Activated CD4-positive, alpha-beta memory T cell treated with anti-CD3 and anti-CD28 coated beads for 36 hours (primary cell): ENCODE measurements at regions not wholly inside any gene's neighbourhood (a gene's known extent, or its start where the extent isn't known, plus 50 kb on each side); places are given as distances from the start of the nearest gene placed in this dataset.

Experiments used
- CTCF ChIA-PET: fragments of 350-600 bp; sonication (Branson Sonifier 250); formaldehyde crosslinking; loops from one replicate; lab custom pipeline; 2021; ENCODE audit warnings: antibody characterized with exemption, inconsistent platforms; lab: Charles Lee
- POLR2A ChIA-PET: fragments of 350-600 bp; sonication (Branson Sonifier 250); formaldehyde crosslinking; loops from one replicate; lab custom pipeline; 2021; ENCODE audit warnings: antibody characterized with exemption; lab: Charles Lee
- DNase-seq: peaks from one replicate; pipeline ENCODE4 v3.0.0-alpha.2; 2020
- H3K27ac Mint-ChIP-seq: one replicate; pipeline ENCODE4 v1.8.0; 2021; ENCODE audit warnings: mixed read lengths
- H3K27me3 Mint-ChIP-seq: one replicate; pipeline ENCODE4 v1.8.0; 2021; ENCODE audit warnings: mixed read lengths
- H3K36me3 Mint-ChIP-seq: one replicate; pipeline ENCODE4 v1.8.0; 2021; ENCODE audit warnings: mixed read lengths
- H3K4me1 Mint-ChIP-seq: one replicate; pipeline ENCODE4 v1.8.0; 2021; ENCODE audit warnings: low read depth, mixed read lengths
- H3K4me3 Mint-ChIP-seq: one replicate; pipeline ENCODE4 v1.8.0; 2021; ENCODE audit warnings: mild to moderate bottlenecking, mixed read lengths
- H3K9me3 Mint-ChIP-seq: one replicate; pipeline ENCODE4 v1.8.0; 2021; ENCODE audit warnings: mixed read lengths
- intact Hi-C: fragments of 100-400 bp; cut with micrococcal nuclease; formaldehyde crosslinking; loops from one replicate; pipeline ENCODE4 v1.15.1; 2023

DNA sequence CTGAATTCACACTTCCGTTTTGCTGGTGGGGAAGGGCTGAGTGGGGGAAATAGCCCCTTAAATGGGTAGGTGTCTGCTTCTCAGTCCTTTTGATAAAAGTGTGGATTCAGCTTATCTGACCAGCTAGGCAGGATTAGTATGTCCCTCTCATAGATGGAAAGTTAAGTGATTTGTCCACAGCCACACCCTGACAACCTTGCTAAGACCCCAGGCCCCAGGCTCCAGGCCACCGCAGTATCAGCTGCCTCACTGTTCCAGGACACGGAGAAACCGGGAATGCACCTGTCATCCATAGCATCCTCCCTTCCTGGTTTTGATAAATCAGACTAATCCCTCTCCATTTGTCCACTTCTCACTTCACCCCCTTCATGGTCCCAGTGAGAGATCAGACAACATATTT is 197.7 kb downstream of the USP12 start:
- Mint-ChIP-seq H3K4me3 (no peak overlapping the region), H3K36me3 (no peaks in the 10 kb centered on the region), H3K4me1 (peaks cover 5% of the 10 kb centered on the region), H3K27me3 (peaks cover 2% of the 10 kb centered on the region), H3K9me3 (peaks cover 1% of the 10 kb centered on the region), H3K27ac (no peak overlapping the region)
- intact Hi-C loops: no loop called here
- CTCF ChIA-PET: interaction anchor here (0.6 to 1.4 kb wide), 2 partner anchors 388 to 1019 kb away, joined by 3 read pairs; no protein-coding TSS in a partner anchor
- no peak for DNase-seq
- POLR2A ChIA-PET: no interaction called here

DNA sequence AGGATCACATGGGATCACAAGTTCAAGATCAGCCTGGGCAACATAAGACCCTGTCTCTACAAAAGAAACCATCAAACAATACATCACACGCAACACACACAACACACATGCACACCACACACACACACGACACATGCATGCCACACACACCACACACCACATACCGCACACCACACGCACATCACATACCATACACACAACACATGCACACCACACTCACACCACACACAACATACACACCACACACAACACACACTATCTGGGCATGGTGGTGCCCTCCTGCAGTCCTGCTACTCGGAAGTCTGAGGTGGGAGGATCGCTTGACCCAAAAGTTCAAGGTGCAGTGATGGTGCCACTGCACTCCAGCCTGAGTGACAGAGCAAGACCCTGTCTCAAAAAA is 198.3 kb downstream of the USP12 start:
- peaks cover 5% of the 10 kb centered on the region for H3K4me1 Mint-ChIP-seq
- no peak for DNase-seq
- no peak overlapping the region for H3K4me3 Mint-ChIP-seq
- H3K27ac Mint-ChIP-seq: no peak overlapping the region
- CTCF ChIA-PET: interaction anchor here (2.1 to 2.6 kb wide), 2 partner anchors 11 to 379 kb away, joined by 10 to 17 read pairs; no protein-coding TSS in a partner anchor
- H3K27me3 Mint-ChIP-seq: no peaks in the 10 kb centered on the region
- peaks cover 1% of the 10 kb centered on the region for H3K9me3 Mint-ChIP-seq
- H3K36me3 Mint-ChIP-seq: no peaks in the 10 kb centered on the region
- intact Hi-C loops: no loop called here
- POLR2A ChIA-PET: no interaction called here

DNA sequence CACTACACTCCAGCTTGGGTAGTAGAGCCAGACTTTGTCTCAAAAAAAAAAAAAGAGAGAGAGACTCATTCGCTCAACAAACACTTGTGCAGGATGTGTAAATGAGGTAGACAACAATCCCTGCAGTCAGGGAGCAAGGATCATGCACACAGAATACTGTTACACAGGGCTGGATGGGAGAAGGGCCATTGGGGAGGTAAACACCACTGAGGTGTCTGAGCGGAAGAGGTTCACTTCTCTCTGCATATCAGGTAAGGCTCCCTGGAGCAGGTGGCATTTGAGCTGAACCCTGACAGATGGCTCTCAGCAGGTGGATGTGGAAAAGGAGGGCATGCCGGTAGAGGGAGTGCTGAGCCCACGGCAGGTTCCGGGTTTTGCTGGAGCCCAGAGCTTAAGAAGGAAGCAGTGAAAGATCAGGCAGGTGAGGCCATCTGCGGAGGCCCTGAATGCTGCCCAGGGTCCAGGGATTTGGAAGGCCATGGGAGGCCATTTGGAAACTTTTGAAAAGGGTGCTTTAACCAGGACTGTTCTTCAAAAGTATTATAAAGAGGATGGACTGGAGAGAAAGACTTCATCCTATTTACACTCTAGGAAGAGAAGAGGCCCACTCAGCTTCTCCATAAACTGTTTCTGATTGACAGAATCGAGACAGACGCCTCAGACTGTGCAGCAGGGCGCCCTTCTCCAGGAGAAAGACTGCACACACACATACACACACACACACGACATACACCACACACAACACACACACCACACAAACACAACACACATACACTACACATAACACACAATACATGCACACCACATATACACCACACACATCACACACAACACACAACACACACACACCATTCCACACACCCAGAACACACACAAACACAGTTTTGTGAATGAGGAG is 199.4 kb downstream of the USP12 start:
- Mint-ChIP-seq H3K9me3 (peaks cover 1% of the 10 kb centered on the region), H3K4me3 (no peak overlapping the region), H3K27me3 (no peaks in the 10 kb centered on the region), H3K36me3 (no peaks in the 10 kb centered on the region), H3K27ac (no peak overlapping the region), H3K4me1 (peaks cover 5% of the 10 kb centered on the region)
- POLR2A ChIA-PET: no interaction called here
- peak; percentile 59 for DNase-seq
- CTCF ChIA-PET: interaction anchor here (0.6 to 2.6 kb wide), 7 partner anchors 9 to 968 kb away, joined by 3 to 17 read pairs (median 6); no protein-coding TSS in a partner anchor
- intact Hi-C loops: no loop called here

DNA sequence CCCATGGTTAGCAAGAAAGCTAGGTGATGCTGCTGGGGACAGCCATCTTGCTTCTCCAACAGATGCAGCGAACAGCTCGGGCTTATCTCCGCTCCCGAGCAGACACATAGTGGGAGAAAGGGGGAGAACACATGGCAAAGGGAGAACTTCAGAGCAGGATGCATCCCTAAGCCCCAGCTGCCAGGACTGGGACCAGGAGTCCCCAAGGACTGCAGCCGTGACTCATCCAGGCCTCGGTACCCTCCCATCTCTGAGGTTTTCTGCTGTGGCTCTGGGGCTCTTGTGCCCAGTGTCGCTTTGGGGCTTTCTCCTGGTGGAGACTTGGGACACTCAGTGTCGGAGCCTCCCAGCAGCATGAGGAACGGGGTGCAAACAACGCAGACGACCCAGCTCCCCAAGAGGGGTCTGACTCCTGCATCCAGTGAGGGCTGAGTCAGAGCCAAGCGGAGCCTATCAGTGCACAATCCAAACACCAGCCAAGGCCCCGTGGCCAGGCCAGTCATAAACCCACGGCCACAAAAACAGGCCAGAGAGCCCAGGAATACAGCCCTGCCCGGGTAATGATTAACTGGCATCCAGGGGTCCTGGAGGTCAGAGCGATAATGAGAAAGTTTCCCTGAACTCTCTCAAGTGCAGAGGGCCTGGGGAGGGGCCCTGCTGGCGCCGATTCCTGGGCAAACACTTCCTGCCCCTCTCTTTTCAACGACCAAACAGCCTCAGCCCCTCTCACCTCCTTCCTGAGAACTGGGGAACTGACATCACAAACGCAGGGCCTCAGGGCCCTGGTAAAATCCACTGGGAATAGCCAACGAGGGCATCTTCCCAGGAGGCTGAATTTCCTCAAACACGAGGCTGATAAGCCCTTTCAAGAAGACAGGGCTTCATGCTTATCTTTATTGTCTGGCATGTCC is 202.9 kb downstream of the USP12 start:
- Mint-ChIP-seq H3K9me3 (peaks cover 1% of the 10 kb centered on the region), H3K27me3 (no peaks in the 10 kb centered on the region), H3K36me3 (no peaks in the 10 kb centered on the region), H3K27ac (no peak overlapping the region), H3K4me3 (no peak overlapping the region), H3K4me1 (peaks cover 5% of the 10 kb centered on the region)
- ChIA-PET CTCF (no interaction called here), POLR2A (no interaction called here)
- intact Hi-C loops: no loop called here
- no peak for DNase-seq

DNA sequence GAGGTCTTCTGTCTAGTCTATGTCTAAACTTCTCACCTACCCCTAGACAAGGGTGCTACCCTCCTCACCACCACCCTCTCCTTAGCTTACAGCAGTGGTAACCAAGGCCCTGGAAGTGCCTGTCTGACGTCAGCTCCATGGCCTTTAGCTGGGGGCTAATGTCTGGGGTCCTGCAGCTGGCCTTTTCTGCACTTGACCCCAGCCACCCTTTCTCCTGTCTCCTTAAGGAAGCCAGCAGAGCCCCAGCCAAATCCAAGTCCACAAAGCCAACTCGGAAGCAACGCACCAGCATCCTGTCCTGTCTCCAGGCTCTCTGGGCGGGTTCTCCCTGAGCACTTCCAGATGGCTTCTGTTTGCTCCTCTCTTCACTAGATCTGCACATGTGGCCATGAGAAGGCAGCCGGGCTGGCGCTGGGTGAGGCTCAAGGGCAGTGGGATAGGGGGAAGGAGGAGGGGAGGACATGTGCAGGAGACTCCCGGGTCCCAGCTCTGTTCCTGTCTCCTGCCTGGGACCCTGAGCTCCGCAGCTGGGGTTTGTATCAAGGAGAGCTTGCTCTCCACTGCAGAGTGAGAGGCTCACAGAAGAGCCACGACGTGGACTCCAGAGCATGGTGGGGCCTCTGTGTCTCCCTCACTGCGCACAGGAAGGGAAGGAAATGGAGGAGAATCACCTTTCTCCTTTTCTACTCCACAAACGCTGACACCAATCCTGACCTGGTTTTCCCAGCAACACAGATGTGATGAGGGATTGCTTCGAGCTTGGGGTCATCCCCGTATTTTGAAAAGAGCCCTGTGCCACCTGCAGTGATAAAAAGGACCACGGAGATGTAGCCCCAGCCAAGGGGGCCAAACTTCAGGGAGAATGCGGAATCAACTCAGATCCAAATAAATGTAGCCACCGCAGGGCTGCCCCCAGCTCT is 204.2 kb downstream of the USP12 start:
- Mint-ChIP-seq H3K9me3 (no peaks in the 10 kb centered on the region), H3K36me3 (no peaks in the 10 kb centered on the region), H3K4me1 (peaks cover 4% of the 10 kb centered on the region), H3K27me3 (no peaks in the 10 kb centered on the region), H3K27ac (no peak overlapping the region), H3K4me3 (no peak overlapping the region)
- ChIA-PET POLR2A (no interaction called here), CTCF (interaction anchor here (1.4 kb wide), 1 partner anchor 18 kb away, joined by 3 read pairs; no protein-coding TSS in a partner anchor)
- intact Hi-C loops: no loop called here
- no peak for DNase-seq

DNA sequence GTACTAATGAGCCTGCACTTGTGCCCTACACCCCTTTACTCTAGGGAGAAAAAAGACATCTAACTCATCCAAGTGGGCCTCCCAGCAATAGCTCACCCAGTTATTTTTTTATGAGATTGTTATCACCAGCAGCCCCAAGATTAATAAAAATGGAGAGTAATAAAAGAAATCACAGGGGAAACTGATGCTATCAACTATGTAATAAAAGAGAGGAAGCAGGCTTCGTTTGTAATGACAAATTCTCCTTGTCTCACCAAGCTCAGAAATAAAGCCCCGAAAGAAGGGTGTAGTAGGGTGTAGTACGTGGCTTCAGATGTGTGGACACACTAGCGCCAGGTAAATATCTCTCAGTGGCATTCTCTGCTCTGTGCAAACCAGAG is 204.9 kb downstream of the USP12 start:
- no peaks in the 10 kb centered on the region for H3K4me1 Mint-ChIP-seq
- CTCF ChIA-PET: interaction anchor here (1.4 kb wide), 1 partner anchor 19 kb away, joined by 3 read pairs; no protein-coding TSS in a partner anchor
- no peak for DNase-seq
- no peaks in the 10 kb centered on the region for H3K9me3 Mint-ChIP-seq
- POLR2A ChIA-PET: no interaction called here
- no peaks in the 10 kb centered on the region for H3K27me3 Mint-ChIP-seq
- H3K4me3 Mint-ChIP-seq: no peak overlapping the region
- intact Hi-C loops: no loop called here
- H3K36me3 Mint-ChIP-seq: no peaks in the 10 kb centered on the region
- no peak overlapping the region for H3K27ac Mint-ChIP-seq

DNA sequence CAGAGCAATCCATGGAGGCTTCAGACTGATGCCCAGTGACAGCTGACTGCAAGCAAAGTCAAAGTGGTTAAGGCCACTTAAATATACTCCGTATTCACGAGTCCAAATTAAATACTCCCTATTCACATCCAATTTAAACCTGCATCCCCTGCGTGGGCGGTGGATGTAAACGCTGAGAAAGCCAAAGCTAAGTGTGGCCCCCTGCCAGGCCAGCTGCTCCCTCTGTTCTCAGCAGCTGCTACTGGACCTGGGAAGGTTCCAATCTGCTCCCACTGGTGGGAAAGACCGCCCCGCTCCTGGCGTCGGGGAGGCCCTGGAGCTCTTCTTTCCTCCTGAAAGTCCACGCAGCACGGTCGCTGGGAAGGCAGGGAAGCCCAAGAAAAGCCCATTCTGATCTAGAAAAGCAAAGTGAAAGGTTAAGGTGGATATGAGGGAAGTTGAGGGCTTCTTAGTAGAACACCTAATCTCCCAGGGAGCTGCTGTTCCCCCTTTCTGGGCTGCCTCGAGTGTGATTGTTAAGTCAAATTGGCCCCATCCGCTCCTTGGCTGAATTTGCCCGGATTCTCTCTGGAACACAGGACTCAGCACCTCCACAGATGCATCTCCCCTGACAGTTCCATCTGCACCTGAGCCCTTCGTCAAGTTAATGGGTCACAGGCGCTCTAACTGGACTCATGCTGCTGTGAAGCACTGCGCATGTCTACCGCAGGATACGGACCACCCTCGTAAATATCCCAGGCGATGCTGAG is 205.5 kb downstream of the USP12 start:
- H3K4me1 Mint-ChIP-seq: no peaks in the 10 kb centered on the region
- CTCF ChIA-PET: interaction anchor here (1.4 kb wide), 1 partner anchor 19 kb away, joined by 3 read pairs; no protein-coding TSS in a partner anchor
- intact Hi-C loops: no loop called here
- POLR2A ChIA-PET: no interaction called here
- no peaks in the 10 kb centered on the region for H3K36me3 Mint-ChIP-seq
- no peaks in the 10 kb centered on the region for H3K27me3 Mint-ChIP-seq
- no peak overlapping the region for H3K27ac Mint-ChIP-seq
- no peak for DNase-seq
- no peak overlapping the region for H3K4me3 Mint-ChIP-seq
- H3K9me3 Mint-ChIP-seq: no peaks in the 10 kb centered on the region

DNA sequence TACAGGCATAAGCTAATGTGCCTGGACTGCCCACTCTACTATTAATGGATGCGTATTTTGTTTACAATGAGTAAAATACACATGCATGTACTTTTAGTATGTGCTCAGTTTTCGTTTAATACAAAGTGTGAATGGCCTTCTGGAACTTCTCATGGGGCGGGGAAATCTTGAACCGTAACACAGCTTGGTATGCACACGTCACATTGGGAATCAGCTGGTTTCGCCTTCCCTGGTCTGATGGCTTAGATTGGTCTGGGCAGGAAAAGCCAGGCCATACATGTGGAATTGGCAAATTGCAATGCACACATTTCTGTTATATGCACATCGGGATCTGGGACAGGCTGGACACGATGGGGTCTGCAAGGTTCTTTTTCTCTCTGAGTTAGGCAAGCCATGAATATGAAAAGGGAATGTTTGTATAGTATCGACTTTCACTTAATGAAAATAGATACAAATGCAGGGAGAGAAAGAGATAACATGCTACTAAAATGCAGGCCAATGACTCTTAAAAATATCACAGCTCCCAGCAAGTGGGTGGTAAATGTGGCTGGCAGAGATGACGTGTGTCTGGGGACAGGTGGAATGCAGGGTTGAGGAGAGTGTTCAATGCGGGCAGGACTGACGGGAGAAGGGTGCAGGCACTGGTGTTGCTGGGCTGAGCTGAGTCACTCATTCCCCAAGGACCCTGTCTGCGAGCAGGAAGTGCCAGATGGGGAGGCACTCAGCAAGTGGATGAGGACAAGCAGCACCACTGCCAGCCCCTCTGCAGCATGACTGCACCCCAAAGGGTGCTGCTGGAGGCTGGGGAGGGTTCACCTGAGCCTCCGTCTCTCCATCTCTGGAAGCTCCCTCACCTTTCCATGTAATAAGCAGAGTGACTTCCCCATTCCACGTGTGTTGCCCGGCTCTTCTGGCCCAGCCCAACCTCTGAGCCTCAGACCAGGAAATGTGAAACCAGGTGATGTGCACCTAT is 204.0 kb upstream of the GPR12 start:
- DNase-seq: no peak
- Mint-ChIP-seq H3K36me3 (no peaks in the 10 kb centered on the region), H3K4me3 (no peak overlapping the region), H3K27ac (no peak overlapping the region), H3K27me3 (no peaks in the 10 kb centered on the region), H3K4me1 (no peaks in the 10 kb centered on the region), H3K9me3 (no peaks in the 10 kb centered on the region)
- ChIA-PET CTCF (interaction anchor here (1.2 kb wide), 1 partner anchor 396 kb away, joined by 3 read pairs; no protein-coding TSS in a partner anchor), POLR2A (no interaction called here)
- intact Hi-C loops: no loop called here

DNA sequence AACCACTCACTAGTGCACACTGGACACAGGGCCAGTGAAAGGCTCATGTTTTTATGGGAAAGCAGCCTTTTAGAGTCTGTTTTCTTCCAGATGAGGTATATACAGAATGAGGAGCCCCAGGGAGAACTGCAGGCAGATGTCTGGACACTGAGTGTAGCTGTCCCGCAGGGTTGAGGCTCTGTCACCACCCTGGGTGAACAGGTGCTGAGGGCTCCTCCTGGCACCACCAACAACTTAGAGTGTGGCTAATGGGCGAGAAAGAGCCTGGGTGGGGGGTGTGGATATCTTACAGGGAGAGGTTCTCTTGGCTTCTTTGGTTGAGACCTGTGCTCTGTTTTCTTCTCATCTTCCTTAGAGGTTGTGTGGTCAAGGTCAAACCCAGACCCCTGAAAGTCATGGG is 202.1 kb upstream of the GPR12 start:
- ChIA-PET CTCF (no interaction called here), POLR2A (no interaction called here)
- no peaks in the 10 kb centered on the region for H3K36me3 Mint-ChIP-seq
- H3K27me3 Mint-ChIP-seq: no peaks in the 10 kb centered on the region
- no peak overlapping the region for H3K4me3 Mint-ChIP-seq
- H3K4me1 Mint-ChIP-seq: no peaks in the 10 kb centered on the region
- no peak for DNase-seq
- no peak overlapping the region for H3K27ac Mint-ChIP-seq
- intact Hi-C loops: no loop called here
- H3K9me3 Mint-ChIP-seq: no peaks in the 10 kb centered on the region

DNA sequence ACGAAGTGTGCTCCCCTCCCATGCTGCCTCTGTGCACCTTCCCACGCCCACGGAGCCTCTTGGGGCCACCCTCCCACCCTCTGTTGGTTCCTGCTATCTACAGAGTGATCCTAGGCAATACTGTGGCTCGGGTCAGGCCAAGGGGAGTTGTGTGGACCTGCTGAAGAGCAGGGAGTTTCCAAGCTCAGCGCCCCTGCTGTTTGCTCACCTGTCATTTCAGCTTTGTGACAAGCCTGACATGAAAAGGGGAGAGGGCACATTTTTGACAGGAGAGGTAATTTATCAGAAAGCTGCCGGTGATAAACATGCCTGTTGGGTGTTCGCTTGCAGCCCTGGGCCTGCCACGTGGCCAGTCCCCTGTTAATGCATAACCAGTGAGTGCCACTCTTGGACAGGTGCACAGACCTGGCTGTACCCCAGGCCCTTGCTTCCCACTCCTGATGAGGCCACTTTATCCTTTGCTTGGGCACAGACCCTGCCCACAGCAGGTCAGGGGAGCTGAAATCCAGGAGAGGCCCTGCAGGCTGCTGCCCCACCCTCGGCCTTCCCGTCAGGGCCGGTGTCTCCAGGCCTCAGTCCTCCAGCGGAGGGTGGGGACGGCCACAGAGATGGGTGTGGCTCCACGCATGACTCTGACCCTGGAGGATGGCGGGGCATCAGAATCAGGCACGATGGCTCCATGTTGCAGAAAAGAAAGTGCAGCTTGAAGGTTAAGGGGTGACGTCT is 201.5 kb upstream of the GPR12 start:
- intact Hi-C loops: no loop called here
- Mint-ChIP-seq H3K27me3 (peaks cover 3% of the 10 kb centered on the region), H3K27ac (no peak overlapping the region), H3K36me3 (no peaks in the 10 kb centered on the region), H3K9me3 (no peaks in the 10 kb centered on the region), H3K4me1 (no peaks in the 10 kb centered on the region), H3K4me3 (no peak overlapping the region)
- no peak for DNase-seq
- POLR2A ChIA-PET: no interaction called here
- CTCF ChIA-PET: no interaction called here
